DMS153 treated with DMSO at 0.1 percent for 48 hours (cell line): ENCODE measurements at regions not wholly inside any gene's neighbourhood (a gene's known extent, or its start where the extent isn't known, plus 50 kb on each side); places are given as distances from the start of the nearest gene placed in this dataset.

Experiments
- DNase-seq: peaks from one replicate; lab custom pipeline; 2025; ENCODE audit not compliant: unreplicated experiment; lab: John Stamatoyannopoulos, UW

DNA sequence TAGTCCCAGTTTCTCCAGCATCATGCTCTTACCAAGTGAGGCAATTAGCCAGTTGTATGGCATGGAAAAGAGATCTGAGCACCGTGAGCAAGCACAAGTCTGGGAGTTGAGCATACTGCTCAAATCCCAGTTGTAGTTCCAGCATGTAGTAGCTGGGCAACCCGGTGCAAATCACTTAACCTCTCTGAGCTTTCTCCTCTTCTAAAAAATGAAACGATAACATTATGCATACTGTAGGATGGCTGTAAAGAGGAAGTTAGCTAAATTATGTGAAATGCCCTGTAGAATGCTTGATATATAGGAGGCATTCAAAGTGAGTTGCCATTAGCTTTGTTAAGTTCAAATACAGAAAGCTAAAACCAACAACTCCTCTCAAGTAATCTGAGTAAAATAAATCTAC is 164.0 kb upstream of the ZEB2 start:
- no peak for DNase-seq

DNA sequence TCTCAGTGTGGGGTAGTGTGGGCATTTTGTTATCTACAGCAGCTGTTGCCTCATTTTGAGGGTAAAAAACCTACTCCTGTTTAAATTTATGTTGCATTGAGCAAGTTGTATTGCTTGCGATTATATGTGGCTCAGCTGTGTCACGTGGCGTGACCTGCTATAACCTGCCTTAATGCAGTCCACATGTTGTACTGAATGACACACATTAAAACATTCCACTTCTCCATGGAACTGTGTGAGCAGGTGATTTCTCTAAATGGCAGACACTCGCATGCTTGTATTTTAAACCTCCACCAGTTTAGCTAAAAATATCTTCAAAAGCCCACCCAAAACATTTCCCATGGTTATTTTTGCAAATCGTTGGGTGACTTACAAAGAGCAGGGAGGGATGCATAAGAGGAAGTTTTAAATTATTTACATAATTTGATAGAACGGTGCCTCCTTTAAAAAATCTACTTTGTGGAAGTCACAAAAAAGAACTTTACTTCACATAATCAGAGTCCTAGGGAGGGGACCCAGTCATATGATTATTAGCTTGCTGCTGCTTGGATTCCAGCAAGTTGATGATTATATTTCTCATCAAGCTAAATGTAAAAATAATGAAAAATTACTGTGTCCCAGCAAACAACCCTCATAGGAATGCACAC is 163.3 kb upstream of the ZEB2 start:
- DNase-seq = no peak

DNA sequence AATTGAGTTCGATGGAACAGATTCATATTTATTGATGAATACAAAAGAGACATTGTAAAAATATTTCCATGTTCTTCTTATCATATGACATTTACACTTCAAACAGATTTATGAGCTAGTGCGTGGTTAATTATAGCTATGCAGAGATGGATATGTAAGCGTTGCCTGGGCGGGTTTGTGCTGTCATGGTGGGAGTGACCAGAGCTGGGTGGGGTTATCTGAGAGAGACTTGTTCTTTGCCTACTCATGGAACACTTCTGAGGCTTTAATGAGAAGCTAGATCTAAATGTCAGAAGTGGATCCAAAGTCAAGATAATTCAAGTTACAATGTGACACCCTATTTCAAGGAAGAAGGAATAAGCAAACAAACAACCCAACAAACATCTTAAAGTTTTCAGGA is 162.3 kb upstream of the ZEB2 start:
- DNase-seq = no peak

DNA sequence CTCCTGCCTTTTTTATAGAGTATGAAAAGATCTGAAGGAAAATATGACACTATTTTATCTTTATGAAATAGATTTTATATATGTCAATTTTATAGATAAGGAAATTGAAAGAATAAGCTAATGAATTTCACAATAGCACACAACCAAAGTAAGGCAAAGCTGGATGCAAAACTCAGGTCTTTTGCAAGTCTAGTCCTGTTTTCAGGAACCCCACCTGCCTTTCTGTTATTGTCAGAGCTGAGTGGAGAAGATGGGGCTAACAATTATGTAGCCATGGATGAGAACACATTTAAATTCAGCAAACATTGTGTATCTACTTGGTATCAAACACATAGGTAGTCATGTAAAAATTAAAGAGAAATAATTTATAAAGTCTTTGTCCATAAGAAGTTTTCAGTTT is 161.5 kb upstream of the ZEB2 start:
- DNase-seq = no peak

DNA sequence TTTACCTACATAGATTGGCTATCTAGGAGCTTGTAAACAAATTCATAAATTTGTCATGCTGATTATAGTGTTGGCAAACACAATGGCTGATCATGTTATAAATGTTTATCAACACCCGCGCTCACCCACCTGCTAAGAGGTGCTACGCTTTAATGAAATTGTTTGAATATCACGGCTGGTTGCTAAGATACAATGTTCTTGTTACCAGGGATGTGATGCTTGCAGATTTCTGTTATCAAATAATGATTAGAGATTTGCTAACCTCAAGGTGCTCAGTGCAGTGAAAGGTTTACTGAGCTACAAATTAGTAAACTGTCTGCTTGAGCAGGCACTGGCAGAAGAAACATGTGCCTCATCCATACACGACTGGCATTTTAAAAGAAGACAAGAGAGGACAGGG is 160.0 kb upstream of the ZEB2 start:
- DNase-seq = peak; percentile 54

DNA sequence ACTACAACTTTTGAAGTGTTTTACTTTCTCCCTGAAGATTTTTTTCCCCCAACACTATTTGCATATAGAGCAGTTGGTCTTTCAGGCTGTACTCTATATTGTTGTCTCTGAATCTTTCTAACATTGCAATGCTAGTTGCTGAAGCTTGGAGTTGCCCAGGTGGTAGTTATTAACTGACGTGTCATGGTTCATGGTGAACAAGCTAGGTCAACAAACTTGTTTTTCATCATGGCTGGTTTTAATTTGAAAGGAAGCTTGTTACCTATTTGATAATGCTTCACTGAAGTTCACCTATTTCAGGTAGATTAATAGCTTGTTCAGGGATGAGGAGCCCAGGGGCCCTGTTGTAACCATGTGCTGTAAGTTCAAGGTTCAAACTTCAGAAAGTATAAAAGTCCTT is 158.8 kb upstream of the ZEB2 start:
- DNase-seq = no peak

DNA sequence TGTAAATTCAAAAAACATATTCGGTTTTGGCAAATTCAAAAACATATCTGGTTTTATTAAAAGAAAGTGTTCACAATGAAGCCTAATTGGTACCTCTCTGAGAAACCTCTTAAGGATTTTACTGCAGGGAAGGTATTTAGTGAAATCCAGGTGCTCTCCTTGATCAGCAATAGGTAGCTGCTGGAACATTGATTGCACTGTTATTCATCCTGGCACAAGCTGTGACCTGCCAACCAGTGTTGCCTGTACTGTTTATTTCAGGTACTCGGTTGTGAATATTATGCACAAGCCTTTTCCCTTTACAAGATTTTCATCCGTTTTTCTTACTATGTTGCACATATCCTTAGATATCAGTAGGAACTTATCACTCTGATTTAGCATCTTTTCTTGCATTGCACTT is 155.8 kb upstream of the ZEB2 start:
- DNase-seq = no peak

DNA sequence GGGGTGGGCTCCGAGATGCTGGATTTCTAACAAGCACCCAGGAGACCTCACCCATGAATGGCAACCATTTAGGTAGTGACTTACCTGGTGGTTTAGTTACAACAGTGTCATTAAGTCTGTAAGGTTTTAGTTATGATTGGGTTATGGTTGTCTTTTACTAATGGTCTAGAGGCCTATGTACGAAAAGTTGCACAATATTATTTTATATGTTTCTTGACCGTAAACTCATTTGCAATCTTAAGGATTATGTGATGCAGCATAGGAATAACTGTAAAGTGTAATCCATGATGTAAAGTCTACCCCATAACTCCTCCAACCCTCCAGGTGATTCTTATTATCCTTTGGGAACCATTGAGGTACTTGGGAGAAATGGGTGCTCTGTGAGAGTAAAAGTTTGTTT is 155.4 kb upstream of the ZEB2 start:
- DNase-seq = no peak

DNA sequence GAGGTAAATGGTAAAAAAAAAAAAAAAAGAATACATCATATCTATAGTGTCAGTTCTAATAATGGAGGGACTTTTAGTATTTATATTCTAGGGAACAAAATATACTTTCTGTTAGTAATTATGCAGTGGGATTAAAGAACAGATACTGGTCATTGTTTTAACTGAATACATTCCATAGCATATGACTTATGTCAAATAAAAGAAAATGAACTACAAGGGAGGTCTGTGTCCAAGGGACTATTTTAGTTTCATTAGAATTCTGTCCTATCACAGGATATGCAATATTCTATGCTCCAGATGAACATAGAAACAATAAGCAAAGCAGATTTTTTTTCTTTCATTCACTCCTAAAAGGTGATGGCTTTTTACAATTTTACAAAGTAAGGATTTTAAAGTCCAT is 154.2 kb upstream of the ZEB2 start:
- DNase-seq = no peak

DNA sequence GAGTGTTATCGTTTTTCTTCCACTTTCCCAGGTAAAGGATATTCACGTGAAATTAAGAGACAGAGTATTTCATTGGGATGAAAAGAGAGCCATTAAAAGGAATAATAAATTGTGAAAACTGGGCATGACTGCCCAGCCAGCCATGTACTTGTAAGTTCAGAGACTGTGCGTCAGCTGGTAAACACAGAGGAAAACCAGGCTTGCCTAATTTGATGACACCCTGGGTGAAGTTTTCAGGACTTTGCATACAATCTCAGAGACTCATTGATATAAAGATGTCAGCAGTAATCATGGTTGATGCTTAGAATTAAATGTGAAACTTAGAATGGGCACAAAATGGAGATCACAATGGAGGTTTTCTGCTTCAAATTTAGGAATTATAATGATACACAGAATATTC is 153.5 kb upstream of the ZEB2 start:
- DNase-seq = no peak

DNA sequence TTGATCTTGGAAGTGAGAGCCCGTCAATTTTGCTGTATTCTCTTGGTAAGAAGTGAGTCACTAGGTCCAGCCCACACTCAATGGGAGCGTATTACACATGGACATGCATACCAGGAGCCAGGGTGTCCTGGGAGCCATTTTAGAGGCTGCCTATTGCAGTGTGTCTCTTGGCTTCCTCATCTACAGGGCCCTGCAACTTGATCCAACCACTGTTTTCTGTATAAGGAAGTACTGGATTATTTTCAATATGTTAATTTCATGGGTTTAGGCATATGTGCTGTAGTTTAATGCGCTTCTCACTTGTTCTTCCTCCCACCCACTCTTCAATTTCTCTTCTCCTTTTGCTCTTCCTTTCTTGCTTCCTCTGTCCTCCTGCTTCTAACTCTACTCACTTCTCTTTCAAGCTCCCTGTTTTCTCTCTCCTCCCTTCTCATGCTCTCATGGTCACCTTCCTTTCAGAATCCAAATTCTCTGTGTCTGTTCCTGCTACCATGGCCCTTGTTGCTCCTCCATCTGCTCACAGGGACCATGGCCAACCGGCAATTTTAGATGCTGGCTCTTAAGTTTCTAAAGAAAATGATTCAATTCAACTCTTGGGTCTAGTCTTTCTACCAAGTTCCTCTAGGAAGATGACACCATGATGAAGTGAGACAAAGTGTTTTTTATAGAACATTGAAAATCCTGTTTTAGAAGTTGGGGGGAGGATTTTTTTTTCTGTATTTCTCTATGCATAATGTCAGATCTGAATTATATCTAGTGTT is 152.0 kb upstream of the ZEB2 start:
- DNase-seq = no peak

DNA sequence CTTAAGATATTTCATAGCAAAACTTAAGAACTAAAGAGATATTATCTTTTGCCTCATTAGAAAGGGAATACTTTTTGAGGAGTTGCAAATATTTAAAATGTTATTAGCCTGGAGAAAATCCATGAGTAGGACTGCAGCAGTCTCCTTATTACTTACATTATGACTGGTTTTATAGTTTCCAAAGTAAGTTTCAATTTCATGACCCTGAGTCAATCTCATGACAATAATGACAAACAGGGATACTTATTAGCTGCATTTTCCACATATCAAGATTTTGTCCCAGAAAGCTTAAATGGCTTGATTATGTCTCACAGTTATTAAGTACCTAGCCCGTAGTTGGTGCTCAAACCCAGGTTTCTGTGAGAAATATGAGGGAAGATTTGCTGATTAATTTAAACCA is 150.8 kb upstream of the ZEB2 start:
- no peak for DNase-seq

DNA sequence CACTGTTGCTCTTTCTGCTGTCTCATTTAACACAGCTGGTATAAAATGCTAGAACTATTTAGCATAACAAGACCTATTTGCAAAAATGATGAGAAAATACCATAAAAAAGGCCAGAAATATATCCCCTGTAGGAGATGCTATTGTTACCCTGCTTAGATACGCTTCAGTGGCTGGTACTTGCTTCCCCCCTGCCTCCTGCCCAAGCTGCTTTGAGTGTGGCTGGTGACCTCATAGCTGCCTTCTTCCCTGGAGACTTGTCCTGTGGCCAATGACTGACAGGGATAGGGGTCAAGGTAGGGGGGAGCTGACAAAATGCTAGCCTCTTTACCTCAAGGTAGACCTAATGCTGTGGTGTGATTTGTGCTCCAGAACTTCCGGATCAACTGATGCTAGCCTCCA is 150.2 kb upstream of the ZEB2 start:
- DNase-seq = no peak

DNA sequence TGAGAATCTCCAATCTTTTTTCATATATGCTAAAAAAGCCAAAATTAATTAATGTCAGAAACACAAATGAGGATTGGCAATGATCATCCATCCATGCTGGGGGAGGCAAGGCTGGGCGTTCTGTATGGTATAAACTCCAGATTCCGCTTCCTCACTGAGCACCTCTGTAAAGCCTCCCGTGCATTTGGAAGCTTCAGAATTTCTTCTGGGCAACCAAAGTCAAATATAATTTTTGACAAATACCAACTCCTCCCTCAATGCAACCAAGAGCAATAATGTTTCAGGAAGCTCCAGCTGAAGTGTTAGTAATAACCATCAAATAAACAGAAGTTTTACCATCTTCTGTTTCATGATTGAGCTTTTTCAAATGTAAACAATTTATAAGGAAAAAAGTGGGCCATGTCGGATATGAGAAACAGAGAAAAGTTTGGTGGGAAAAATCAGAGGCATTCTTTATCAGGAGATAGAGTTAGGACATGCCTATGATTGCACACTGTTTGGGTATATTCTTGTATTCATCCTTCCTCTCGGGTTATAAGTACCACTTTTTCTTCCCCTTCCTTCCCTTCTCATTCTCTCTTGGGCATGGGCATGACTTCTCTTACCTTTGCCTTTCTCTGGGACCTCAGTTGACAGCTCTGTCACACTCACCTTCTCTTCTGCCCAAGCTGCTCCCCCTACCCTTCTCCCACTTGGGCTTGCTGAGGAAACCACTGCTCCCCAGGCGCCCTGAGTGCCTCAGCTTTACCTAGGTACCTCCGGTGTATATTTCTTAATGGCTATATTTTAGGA is 149.5 kb upstream of the ZEB2 start:
- DNase-seq = no peak

DNA sequence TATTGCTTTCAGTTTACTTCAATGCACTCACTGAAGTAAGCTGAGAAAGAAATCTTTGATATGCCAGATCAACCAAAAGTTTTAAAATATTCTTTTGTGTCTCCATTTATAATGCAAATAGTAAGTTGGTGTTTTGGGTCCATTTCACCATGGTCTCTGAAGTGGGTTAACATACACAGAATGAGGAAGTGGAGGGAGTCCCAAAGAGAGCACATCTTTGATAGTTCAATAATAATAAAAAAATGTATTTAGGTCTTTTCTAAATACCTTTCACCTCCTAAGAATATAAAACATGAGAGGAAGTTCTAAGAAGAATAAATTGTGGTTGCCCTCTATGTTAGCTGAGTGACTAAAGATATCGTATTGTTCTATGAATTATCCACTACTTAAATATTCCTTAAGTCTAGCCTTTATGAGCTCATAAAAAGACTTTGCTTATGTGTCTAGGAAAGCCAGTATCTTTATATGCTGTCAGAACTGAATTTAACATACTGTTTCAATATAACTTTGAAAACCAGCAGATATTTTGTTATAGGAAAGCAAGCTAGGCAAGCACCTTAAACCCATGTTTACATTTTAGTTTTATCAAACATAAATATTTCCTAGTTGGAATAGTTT is 148.7 kb upstream of the ZEB2 start:
- no peak for DNase-seq

DNA sequence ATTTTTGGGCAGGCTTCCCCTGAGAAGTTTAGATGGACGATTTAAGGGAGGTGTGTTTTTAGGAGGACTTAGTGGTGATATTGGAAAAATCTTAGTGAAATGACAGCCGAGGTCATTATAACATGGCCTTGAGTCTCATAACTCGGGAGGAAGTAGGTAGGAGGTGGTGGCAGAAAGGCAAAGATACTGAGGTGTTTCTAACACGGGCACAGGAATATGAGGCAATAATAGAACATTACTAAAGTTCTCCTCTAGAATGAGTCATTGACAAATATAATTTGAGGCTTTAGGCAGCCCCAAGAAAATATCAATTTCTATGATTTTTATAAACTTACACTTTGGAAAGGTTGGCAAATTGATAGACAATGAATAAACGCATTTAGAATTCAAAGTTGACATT is 146.1 kb upstream of the ZEB2 start:
- no peak for DNase-seq

DNA sequence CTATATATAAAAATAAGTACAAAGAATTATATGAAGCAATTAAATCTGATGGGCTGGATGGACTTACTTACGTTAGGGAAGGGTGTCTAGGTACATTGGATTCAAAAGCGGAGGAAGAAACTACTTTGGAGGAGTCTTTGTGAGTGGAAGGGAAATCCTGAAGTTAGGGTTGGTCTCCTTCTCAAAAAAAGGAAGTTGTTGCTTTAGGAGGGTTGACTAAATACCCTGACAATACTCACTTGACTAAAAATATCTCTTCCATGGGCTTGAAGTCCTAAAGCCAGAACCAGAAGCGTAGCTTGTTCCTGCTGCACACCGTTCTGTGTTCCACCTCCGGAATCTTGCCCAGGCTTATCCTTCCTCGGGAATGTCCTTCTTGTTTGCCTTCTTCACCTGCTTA is 143.3 kb upstream of the ZEB2 start:
- no peak for DNase-seq

DNA sequence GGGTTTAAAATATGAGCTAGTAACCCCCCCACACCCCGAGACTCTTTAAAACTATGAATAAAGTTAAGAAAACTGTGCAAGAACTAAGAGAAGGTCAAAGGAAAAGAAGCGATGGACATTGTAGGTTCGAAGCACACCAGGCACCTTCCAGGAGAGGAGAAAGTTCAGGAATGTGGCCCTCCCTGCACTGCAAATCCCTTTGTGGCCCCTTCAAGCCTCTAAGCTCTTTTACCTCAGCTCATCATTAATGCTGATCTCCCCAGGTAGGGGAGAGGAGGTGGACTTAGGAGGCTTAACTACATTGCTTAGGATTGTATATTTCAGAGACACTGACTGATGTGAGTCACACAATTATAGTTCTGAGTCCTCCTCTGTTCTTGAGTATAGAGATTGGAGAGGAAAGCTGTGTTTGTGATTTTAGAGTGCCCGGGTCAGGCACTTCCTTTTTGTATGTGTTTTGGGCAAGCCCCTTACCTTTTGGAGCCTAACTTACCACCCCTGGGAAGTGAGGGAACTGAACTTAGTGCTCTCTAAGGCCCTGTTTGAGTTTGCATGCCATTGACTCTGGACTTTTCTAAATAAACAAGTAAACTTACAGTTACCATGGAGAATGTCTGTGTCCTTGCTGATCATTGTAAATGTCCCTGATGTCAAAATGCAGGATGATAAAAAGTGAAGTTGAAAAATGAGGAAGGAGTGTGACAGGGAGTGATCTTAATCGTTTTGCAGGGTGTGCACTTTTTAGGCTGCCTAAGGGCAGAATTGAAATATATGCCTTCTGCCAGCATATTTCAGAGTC is 140.8 kb upstream of the ZEB2 start:
- DNase-seq = no peak

DNA sequence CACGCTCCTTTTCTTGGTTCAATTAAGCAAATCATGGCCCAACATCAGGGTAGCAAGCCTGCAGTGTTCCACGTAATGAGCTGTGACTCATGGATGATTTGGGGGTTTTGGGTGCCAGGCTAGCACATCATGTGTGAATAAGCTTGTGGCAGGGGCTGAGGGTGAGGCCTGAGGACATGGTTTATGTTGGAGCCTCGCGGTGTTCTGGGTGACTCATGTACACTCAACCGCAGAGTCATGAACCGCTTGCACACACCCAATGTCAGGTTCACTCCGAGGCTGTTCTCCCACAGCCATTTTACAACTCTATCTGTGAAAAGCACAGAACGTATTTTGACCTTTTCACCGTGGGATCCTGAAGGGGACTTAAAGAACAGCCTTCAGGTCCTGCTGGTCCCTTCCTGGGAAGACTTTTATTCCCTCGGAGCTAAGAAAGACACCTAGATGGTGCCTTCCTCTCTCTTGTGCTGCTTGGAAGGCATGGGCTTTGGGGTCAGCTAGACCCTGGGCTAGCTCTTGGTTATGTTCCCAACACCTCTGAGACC is 139.9 kb upstream of the ZEB2 start:
- no peak for DNase-seq

DNA sequence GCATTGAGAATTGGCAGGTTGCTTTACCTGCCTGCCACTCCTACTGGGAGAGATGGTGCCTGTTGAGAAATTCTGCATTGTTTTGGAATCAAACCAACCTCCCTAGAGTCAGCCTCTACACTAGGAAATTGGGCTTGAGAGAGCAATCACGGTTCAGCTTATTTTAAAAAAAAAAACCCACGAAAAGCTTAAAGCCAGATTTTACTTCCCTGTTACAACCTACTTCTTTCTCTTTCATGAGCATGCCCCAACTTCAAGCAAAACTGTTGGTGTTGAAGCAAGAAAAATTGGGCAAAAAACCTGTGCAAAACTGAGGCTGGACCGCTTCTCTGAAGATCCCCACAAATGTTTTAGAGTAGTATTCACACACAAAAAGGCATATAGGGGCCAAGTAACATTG is 134.6 kb upstream of the ZEB2 start:
- no peak for DNase-seq

DNA sequence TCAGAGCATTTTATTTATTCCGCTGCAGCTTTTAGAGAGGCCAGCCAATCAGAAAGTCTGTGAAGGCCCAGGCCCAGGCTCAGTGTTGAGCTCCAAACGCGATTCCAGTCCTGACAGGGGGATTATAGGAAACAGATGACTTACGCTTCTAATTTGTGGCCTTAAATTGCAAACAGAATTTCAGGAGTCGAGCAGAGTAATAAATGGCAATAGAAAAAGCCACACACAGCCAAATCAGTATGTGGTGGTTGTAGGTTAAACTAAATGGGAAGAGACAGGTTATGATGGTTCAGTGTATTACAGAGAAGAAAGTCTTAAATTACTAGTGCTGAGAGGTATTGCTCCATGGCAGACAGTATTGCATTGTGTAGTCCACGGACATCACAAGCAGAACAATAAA is 131.0 kb upstream of the ZEB2 start:
- no peak for DNase-seq
